ENCODE measurements at regions not wholly inside any gene's neighbourhood (a gene's known extent, or its start where the extent isn't known, plus 50 kb on each side); places are given as distances from the start of the nearest gene placed in this dataset.

- Histone ChIP-seq H3K9ac (ENCODE audit: low read depth in 1 of 2, low read length in 2 of 2) (no peak overlapping the region), H3K4me3 (ENCODE audit: low read length in 2 of 2) (no peak overlapping the region), H3K27me3 (ENCODE audit: control insufficient read depth in 2 of 2, insufficient read depth in 2 of 2, low read length in 2 of 2) (no peaks in the 10 kb centered on the region), H3K4me1 (ENCODE audit: control insufficient read depth in 2 of 2, insufficient read depth in 2 of 2, low read length in 2 of 2) (no peaks in the 10 kb centered on the region), H3K9me3 (ENCODE audit: control insufficient read depth in 2 of 2, low read length in 2 of 2) (no peaks in the 10 kb centered on the region), H3K36me3 (ENCODE audit: control insufficient read depth in 2 of 2, insufficient read depth in 2 of 2, low read length in 2 of 2) (no peaks in the 10 kb centered on the region), H3K27ac (ENCODE audit: low read depth in 2 of 2, low read length in 2 of 2) (no peak overlapping the region)
Measured at GRCh38 chr12:128164533-128164932, 102.4 kb upstream of the TMEM132C start.

- Histone ChIP-seq H3K9me3 (ENCODE audit: control insufficient read depth in 2 of 2, low read length in 2 of 2) (no peaks in the 10 kb centered on the region), H3K27ac (ENCODE audit: low read depth in 2 of 2, low read length in 2 of 2) (no peak overlapping the region), H3K4me1 (ENCODE audit: control insufficient read depth in 2 of 2, insufficient read depth in 2 of 2, low read length in 2 of 2) (no peaks in the 10 kb centered on the region), H3K27me3 (ENCODE audit: control insufficient read depth in 2 of 2, insufficient read depth in 2 of 2, low read length in 2 of 2) (no peaks in the 10 kb centered on the region), H3K4me3 (ENCODE audit: low read length in 2 of 2) (no peak overlapping the region), H3K36me3 (ENCODE audit: control insufficient read depth in 2 of 2, insufficient read depth in 2 of 2, low read length in 2 of 2) (no peaks in the 10 kb centered on the region), H3K9ac (ENCODE audit: low read depth in 1 of 2, low read length in 2 of 2) (no peak overlapping the region)
Measured at GRCh38 chr12:128165387-128165786, 101.6 kb upstream of the TMEM132C start.

- Histone ChIP-seq H3K27ac (ENCODE audit: low read depth in 2 of 2, low read length in 2 of 2) (no peak overlapping the region), H3K36me3 (ENCODE audit: control insufficient read depth in 2 of 2, insufficient read depth in 2 of 2, low read length in 2 of 2) (no peaks in the 10 kb centered on the region), H3K27me3 (ENCODE audit: control insufficient read depth in 2 of 2, insufficient read depth in 2 of 2, low read length in 2 of 2) (no peaks in the 10 kb centered on the region), H3K4me3 (ENCODE audit: low read length in 2 of 2) (no peak overlapping the region), H3K9ac (ENCODE audit: low read depth in 1 of 2, low read length in 2 of 2) (no peak overlapping the region), H3K4me1 (ENCODE audit: control insufficient read depth in 2 of 2, insufficient read depth in 2 of 2, low read length in 2 of 2) (no peaks in the 10 kb centered on the region), H3K9me3 (ENCODE audit: control insufficient read depth in 2 of 2, low read length in 2 of 2) (no peaks in the 10 kb centered on the region)
Measured at GRCh38 chr12:128168273-128168672, 98.7 kb upstream of the TMEM132C start.

GRCh38 chr12:128170181-128170580 lies 96.8 kb upstream of the TMEM132C start:
- H3K4me3 ChIP-seq (ENCODE audit: low read length in 2 of 2): no peak overlapping the region
- H3K27me3 ChIP-seq (ENCODE audit: control insufficient read depth in 2 of 2, insufficient read depth in 2 of 2, low read length in 2 of 2): no peaks in the 10 kb centered on the region
- H3K4me1 ChIP-seq (ENCODE audit: control insufficient read depth in 2 of 2, insufficient read depth in 2 of 2, low read length in 2 of 2): no peaks in the 10 kb centered on the region
- no peaks in the 10 kb centered on the region for H3K9me3 ChIP-seq (ENCODE audit: control insufficient read depth in 2 of 2, low read length in 2 of 2)
- no peak overlapping the region for H3K9ac ChIP-seq (ENCODE audit: low read depth in 1 of 2, low read length in 2 of 2)
- no peak overlapping the region for H3K27ac ChIP-seq (ENCODE audit: low read depth in 2 of 2, low read length in 2 of 2)
- H3K36me3 ChIP-seq (ENCODE audit: control insufficient read depth in 2 of 2, insufficient read depth in 2 of 2, low read length in 2 of 2): no peaks in the 10 kb centered on the region

- no peak overlapping the region for H3K27ac ChIP-seq (ENCODE audit: low read depth in 2 of 2, low read length in 2 of 2)
- no peaks in the 10 kb centered on the region for H3K9me3 ChIP-seq (ENCODE audit: control insufficient read depth in 2 of 2, low read length in 2 of 2)
- H3K4me3 ChIP-seq (ENCODE audit: low read length in 2 of 2): no peak overlapping the region
- H3K36me3 ChIP-seq (ENCODE audit: control insufficient read depth in 2 of 2, insufficient read depth in 2 of 2, low read length in 2 of 2): no peaks in the 10 kb centered on the region
- no peak overlapping the region for H3K9ac ChIP-seq (ENCODE audit: low read depth in 1 of 2, low read length in 2 of 2)
- H3K4me1 ChIP-seq (ENCODE audit: control insufficient read depth in 2 of 2, insufficient read depth in 2 of 2, low read length in 2 of 2): no peaks in the 10 kb centered on the region
- H3K27me3 ChIP-seq (ENCODE audit: control insufficient read depth in 2 of 2, insufficient read depth in 2 of 2, low read length in 2 of 2): no peaks in the 10 kb centered on the region
Measured at GRCh38 chr12:128178565-128178964, 88.4 kb upstream of the TMEM132C start.

GRCh38 chr12:128178966-128179365 lies 88.0 kb upstream of the TMEM132C start:
- Histone ChIP-seq H3K4me3 (ENCODE audit: low read length in 2 of 2) (no peak overlapping the region), H3K27ac (ENCODE audit: low read depth in 2 of 2, low read length in 2 of 2) (no peak overlapping the region), H3K4me1 (ENCODE audit: control insufficient read depth in 2 of 2, insufficient read depth in 2 of 2, low read length in 2 of 2) (no peaks in the 10 kb centered on the region), H3K9ac (ENCODE audit: low read depth in 1 of 2, low read length in 2 of 2) (no peak overlapping the region), H3K27me3 (ENCODE audit: control insufficient read depth in 2 of 2, insufficient read depth in 2 of 2, low read length in 2 of 2) (no peaks in the 10 kb centered on the region), H3K36me3 (ENCODE audit: control insufficient read depth in 2 of 2, insufficient read depth in 2 of 2, low read length in 2 of 2) (no peaks in the 10 kb centered on the region), H3K9me3 (ENCODE audit: control insufficient read depth in 2 of 2, low read length in 2 of 2) (no peaks in the 10 kb centered on the region)

GRCh38 chr12:128180166-128180565 lies 86.8 kb upstream of the TMEM132C start:
- Histone ChIP-seq H3K27ac (ENCODE audit: low read depth in 2 of 2, low read length in 2 of 2) (no peak overlapping the region), H3K36me3 (ENCODE audit: control insufficient read depth in 2 of 2, insufficient read depth in 2 of 2, low read length in 2 of 2) (no peaks in the 10 kb centered on the region), H3K4me3 (ENCODE audit: low read length in 2 of 2) (no peak overlapping the region), H3K9me3 (ENCODE audit: control insufficient read depth in 2 of 2, low read length in 2 of 2) (no peaks in the 10 kb centered on the region), H3K9ac (ENCODE audit: low read depth in 1 of 2, low read length in 2 of 2) (no peak overlapping the region), H3K4me1 (ENCODE audit: control insufficient read depth in 2 of 2, insufficient read depth in 2 of 2, low read length in 2 of 2) (no peaks in the 10 kb centered on the region), H3K27me3 (ENCODE audit: control insufficient read depth in 2 of 2, insufficient read depth in 2 of 2, low read length in 2 of 2) (no peaks in the 10 kb centered on the region)

GRCh38 chr12:128190052-128190451 lies 76.9 kb upstream of the TMEM132C start:
- Histone ChIP-seq H3K27ac (ENCODE audit: low read depth in 2 of 2, low read length in 2 of 2) (no peak overlapping the region), H3K36me3 (ENCODE audit: control insufficient read depth in 2 of 2, insufficient read depth in 2 of 2, low read length in 2 of 2) (no peaks in the 10 kb centered on the region), H3K4me3 (ENCODE audit: low read length in 2 of 2) (no peak overlapping the region), H3K9ac (ENCODE audit: low read depth in 1 of 2, low read length in 2 of 2) (no peak overlapping the region), H3K9me3 (ENCODE audit: control insufficient read depth in 2 of 2, low read length in 2 of 2) (peaks cover 0 to 9% of the 10 kb centered on the region in 2 donors), H3K4me1 (ENCODE audit: control insufficient read depth in 2 of 2, insufficient read depth in 2 of 2, low read length in 2 of 2) (no peaks in the 10 kb centered on the region), H3K27me3 (ENCODE audit: control insufficient read depth in 2 of 2, insufficient read depth in 2 of 2, low read length in 2 of 2) (no peaks in the 10 kb centered on the region)

- Histone ChIP-seq H3K27me3 (ENCODE audit: control insufficient read depth in 2 of 2, insufficient read depth in 2 of 2, low read length in 2 of 2) (no peaks in the 10 kb centered on the region), H3K9ac (ENCODE audit: low read depth in 1 of 2, low read length in 2 of 2) (no peak overlapping the region), H3K36me3 (ENCODE audit: control insufficient read depth in 2 of 2, insufficient read depth in 2 of 2, low read length in 2 of 2) (no peaks in the 10 kb centered on the region), H3K4me1 (ENCODE audit: control insufficient read depth in 2 of 2, insufficient read depth in 2 of 2, low read length in 2 of 2) (no peaks in the 10 kb centered on the region), H3K27ac (ENCODE audit: low read depth in 2 of 2, low read length in 2 of 2) (no peak overlapping the region), H3K4me3 (ENCODE audit: low read length in 2 of 2) (no peak overlapping the region), H3K9me3 (ENCODE audit: control insufficient read depth in 2 of 2, low read length in 2 of 2) (peaks cover 0 to 9% of the 10 kb centered on the region in 2 donors)
Measured at GRCh38 chr12:128190614-128191013, 76.4 kb upstream of the TMEM132C start.

- Histone ChIP-seq H3K4me1 (ENCODE audit: control insufficient read depth in 2 of 2, insufficient read depth in 2 of 2, low read length in 2 of 2) (no peaks in the 10 kb centered on the region), H3K36me3 (ENCODE audit: control insufficient read depth in 2 of 2, insufficient read depth in 2 of 2, low read length in 2 of 2) (no peaks in the 10 kb centered on the region), H3K9me3 (ENCODE audit: control insufficient read depth in 2 of 2, low read length in 2 of 2) (peaks cover 0 to 9% of the 10 kb centered on the region in 2 donors), H3K4me3 (ENCODE audit: low read length in 2 of 2) (no peak overlapping the region), H3K9ac (ENCODE audit: low read depth in 1 of 2, low read length in 2 of 2) (no peak overlapping the region), H3K27me3 (ENCODE audit: control insufficient read depth in 2 of 2, insufficient read depth in 2 of 2, low read length in 2 of 2) (no peaks in the 10 kb centered on the region), H3K27ac (ENCODE audit: low read depth in 2 of 2, low read length in 2 of 2) (no peak overlapping the region)
Measured at GRCh38 chr12:128191380-128191779, 75.6 kb upstream of the TMEM132C start.

- Histone ChIP-seq H3K9me3 (ENCODE audit: control insufficient read depth in 2 of 2, low read length in 2 of 2) (no peaks in the 10 kb centered on the region), H3K9ac (ENCODE audit: low read depth in 1 of 2, low read length in 2 of 2) (no peak overlapping the region), H3K36me3 (ENCODE audit: control insufficient read depth in 2 of 2, insufficient read depth in 2 of 2, low read length in 2 of 2) (no peaks in the 10 kb centered on the region), H3K4me1 (ENCODE audit: control insufficient read depth in 2 of 2, insufficient read depth in 2 of 2, low read length in 2 of 2) (no peaks in the 10 kb centered on the region), H3K27ac (ENCODE audit: low read depth in 2 of 2, low read length in 2 of 2) (no peak overlapping the region), H3K27me3 (ENCODE audit: control insufficient read depth in 2 of 2, insufficient read depth in 2 of 2, low read length in 2 of 2) (no peaks in the 10 kb centered on the region), H3K4me3 (ENCODE audit: low read length in 2 of 2) (no peak overlapping the region)
Measured at GRCh38 chr12:128204711-128205110, 62.3 kb upstream of the TMEM132C start.
